Hepatocyte (in vitro differentiated cells): ENCODE measurements at regions not wholly inside any gene's neighbourhood (a gene's known extent, or its start where the extent isn't known, plus 50 kb on each side); places are given as distances from the start of the nearest gene placed in this dataset.
"Not testable (repeated sequence)": the region's sequence is repeated elsewhere in the genome, so short reads cannot be mapped to it uniquely, and the experiment has no call there.

Experiments used
- CTCF ChIP-seq: fragments of 200-600 bp; sonication (generic); IDR thresholded peaks from 2 replicates; pipeline ENCODE4 v1.5.1; 2016; ENCODE audit warnings: antibody characterized with exemption, mild to moderate bottlenecking; ENCODE audit not compliant: poor library complexity
- EZH2 ChIP-seq: fragments of 200-600 bp; sonication (generic); IDR thresholded peaks from 2 replicates; pipeline ENCODE4 v1.6.1; 2016; ENCODE audit warnings: antibody characterized with exemption, mild to moderate bottlenecking, borderline replicate concordance
- EZH2phosphoT487 ChIP-seq: fragments of 200-600 bp; sonication (generic); IDR thresholded peaks from one replicate; pipeline ENCODE4 v1.6.1; 2018; ENCODE audit warnings: antibody characterized with exemption, mild to moderate bottlenecking, low read depth, moderate library complexity; ENCODE audit not compliant: unreplicated experiment, severe bottlenecking

DNA sequence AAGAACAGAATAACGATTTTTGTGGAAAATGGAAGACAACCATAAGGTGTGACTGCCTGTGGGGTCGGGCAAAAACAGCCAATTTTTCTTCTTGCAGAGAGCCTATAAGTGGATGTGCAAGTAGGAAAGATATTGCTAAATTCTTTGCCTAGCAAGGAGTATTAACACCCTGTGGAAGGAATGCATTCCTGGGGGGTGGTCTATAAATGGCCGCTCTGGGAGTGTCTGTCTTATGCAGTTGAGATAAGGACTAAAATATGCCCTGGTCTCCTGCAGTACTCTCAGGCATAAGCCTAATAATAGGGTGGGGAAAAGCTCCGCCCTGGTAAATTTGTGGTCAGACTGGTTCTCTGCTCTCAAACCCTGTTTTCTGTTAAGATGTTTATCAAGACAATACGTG lies 770.6 kb upstream of the LRRN3 start:
- not testable (repeated sequence) for TF ChIP-seq CTCF, EZH2, EZH2phosphoT487
